ENCODE measurements at regions not wholly inside any gene's neighbourhood (a gene's known extent, or its start where the extent isn't known, plus 50 kb on each side); places are given as distances from the start of the nearest gene placed in this dataset.

DNA sequence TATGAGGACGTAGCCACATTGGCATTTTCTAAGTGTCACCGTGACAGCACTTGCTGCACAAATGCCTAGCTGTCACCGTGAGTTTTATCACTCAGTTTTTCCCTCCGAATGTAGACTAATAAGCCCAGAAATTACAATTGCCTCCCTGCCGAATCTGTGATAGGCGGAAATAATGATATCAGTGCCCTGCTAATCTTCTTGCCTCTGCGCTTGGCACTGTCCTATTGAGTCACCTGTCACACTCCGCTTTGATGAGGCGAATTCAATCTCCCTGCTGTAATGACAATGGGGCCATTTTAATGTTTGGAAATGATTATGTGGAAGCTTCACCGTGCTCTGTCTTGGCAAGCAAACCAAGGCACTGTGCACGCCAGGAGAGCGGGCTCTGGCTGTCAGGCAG, 112.8 kb downstream of the LINC00237 start:
- WGBS, result 93% methylated on average over 12 of the region's 12 CpGs

DNA sequence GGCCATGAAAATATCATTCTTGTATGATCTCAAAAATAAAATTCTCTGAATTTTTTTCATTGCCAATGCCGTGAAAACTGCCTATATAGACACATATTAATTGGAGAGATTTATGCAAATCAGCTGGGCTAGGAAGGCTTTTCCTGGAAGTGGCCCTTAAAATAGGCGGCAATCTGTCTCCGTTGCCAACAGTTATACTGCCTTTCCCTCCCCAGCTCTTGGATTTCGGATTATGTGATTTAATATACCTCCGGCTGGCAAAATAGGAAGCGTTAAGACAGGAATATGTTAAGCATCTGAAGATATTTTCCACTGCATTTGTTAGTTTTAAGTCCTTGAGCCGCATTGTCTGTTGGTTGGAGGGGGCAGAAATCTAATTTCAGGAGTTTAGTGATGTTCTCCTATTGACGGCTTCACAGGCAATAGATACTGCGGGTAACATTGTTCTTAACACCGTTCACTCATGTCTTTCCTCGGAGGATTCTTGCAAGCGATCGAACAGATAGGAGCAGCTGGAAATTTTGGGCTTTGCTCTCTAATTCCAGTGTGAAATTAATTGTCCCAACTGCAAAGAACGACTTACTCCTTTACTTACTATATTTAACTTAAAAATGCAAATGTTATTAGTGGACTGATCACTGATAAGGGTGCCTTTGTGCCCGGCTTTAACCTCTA, 113.3 kb downstream of the LINC00237 start:
- Histone ChIP-seq H3K27ac (ENCODE audit: low read depth, low read length) (no peak overlapping the region), H3K9ac (ENCODE audit: low read depth, low read length) (no peak overlapping the region), H3K27me3 (ENCODE audit: insufficient read depth, low read length) (no peaks in the 10 kb centered on the region), H3K9me3 (ENCODE audit: insufficient read depth, low read depth, low read length) (no peaks in the 10 kb centered on the region), H3K36me3 (ENCODE audit: insufficient read depth, low read length) (no peaks in the 10 kb centered on the region), H3K4me1 (ENCODE audit: insufficient read depth, low read length) (no peaks in the 10 kb centered on the region), H3K4me3 (ENCODE audit: low read length) (no peak overlapping the region)
- WGBS, result 95% methylated on average over 14 of the region's 15 CpGs

More for the DNA sequence above, 112.8 kb downstream of the LINC00237 start:
- Histone ChIP-seq H3K9ac (ENCODE audit: low read depth, low read length) (no peak overlapping the region), H3K9me3 (ENCODE audit: insufficient read depth, low read depth, low read length) (no peaks in the 10 kb centered on the region), H3K4me1 (ENCODE audit: insufficient read depth, low read length) (no peaks in the 10 kb centered on the region), H3K4me3 (ENCODE audit: low read length) (no peak overlapping the region), H3K27me3 (ENCODE audit: insufficient read depth, low read length) (no peaks in the 10 kb centered on the region), H3K27ac (ENCODE audit: low read depth, low read length) (no peak overlapping the region), H3K36me3 (ENCODE audit: insufficient read depth, low read length) (no peaks in the 10 kb centered on the region)

GRCh38 chr20:20992277-20992676, 113.9 kb downstream of the LINC00237 start:
- H3K36me3 ChIP-seq (ENCODE audit: insufficient read depth, low read length), result no peaks in the 10 kb centered on the region
- H3K27ac ChIP-seq (ENCODE audit: low read depth, low read length), result no peak overlapping the region
- H3K4me3 ChIP-seq (ENCODE audit: low read length), result no peak overlapping the region
- WGBS, result over 99% methylated on average over 5 of the region's 7 CpGs
- no peaks in the 10 kb centered on the region for H3K27me3 ChIP-seq (ENCODE audit: insufficient read depth, low read length)
- H3K9ac ChIP-seq (ENCODE audit: low read depth, low read length), result no peak overlapping the region
- no peaks in the 10 kb centered on the region for H3K9me3 ChIP-seq (ENCODE audit: insufficient read depth, low read depth, low read length)
- H3K4me1 ChIP-seq (ENCODE audit: insufficient read depth, low read length), result no peaks in the 10 kb centered on the region

DNA sequence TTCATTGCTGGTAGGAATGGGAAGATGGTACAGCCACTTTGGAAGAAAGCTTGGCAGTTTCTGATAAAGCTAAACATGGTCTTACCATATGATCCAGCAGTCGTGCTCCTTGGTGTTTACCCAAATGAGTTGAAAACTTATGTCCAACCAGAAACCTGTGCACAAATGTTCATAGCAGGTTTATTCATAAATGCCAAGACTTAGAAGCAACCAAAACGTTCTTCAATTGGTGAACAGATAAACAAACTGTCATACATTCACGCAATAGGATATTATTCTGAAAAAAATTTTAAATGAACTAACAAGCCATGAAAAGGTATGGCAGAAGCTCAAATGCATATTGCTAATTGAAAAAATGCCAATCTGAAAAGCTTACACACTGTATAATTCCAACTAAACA, 117.1 kb downstream of the LINC00237 start:
- no peaks in the 10 kb centered on the region for H3K36me3 ChIP-seq (ENCODE audit: insufficient read depth, low read length)
- 70% methylated on average over 2 of the region's 3 CpGs for WGBS
- H3K4me1 ChIP-seq (ENCODE audit: insufficient read depth, low read length), result no peaks in the 10 kb centered on the region
- H3K27ac ChIP-seq (ENCODE audit: low read depth, low read length), result no peak overlapping the region
- H3K27me3 ChIP-seq (ENCODE audit: insufficient read depth, low read length), result no peaks in the 10 kb centered on the region
- H3K9ac ChIP-seq (ENCODE audit: low read depth, low read length), result no peak overlapping the region
- H3K9me3 ChIP-seq (ENCODE audit: insufficient read depth, low read depth, low read length), result no peaks in the 10 kb centered on the region
- H3K4me3 ChIP-seq (ENCODE audit: low read length), result no peak overlapping the region

- H3K27me3 ChIP-seq (ENCODE audit: insufficient read depth, low read length), result no peaks in the 10 kb centered on the region
- no peaks in the 10 kb centered on the region for H3K4me1 ChIP-seq (ENCODE audit: insufficient read depth, low read length)
- peaks cover 12% of the 10 kb centered on the region; the same call in 1 of the 2 replicates for H3K9me3 ChIP-seq (ENCODE audit: insufficient read depth, low read depth, low read length)
- no peak overlapping the region for H3K9ac ChIP-seq (ENCODE audit: low read depth, low read length)
- H3K36me3 ChIP-seq (ENCODE audit: insufficient read depth, low read length), result no peaks in the 10 kb centered on the region
- H3K4me3 ChIP-seq (ENCODE audit: low read length), result no peak overlapping the region
- H3K27ac ChIP-seq (ENCODE audit: low read depth, low read length), result no peak overlapping the region
Observed at GRCh38 chr20:20979934-20980333, 126.2 kb downstream of the LINC00237 start.

DNA sequence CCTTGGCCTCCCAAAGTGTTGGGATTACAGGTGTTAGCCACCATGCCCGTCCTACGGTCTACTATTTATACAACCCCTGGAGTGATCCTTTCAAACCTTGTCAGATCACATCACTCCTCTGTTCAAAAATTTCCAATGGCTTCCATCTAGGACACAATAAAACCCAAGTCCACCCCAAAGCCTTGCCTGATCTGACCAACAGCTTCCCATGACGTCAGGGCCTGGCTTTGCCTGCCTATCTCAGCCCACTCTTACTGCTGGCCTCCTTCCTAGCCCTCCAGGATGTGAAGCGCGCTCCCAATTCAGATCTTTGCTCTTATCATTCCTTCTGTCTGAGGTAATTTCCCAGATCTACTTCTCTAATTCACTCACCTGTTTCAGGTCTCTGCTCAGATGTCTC, 128.4 kb downstream of the LINC00237 start:
- H3K36me3 ChIP-seq (ENCODE audit: insufficient read depth, low read length), result no peaks in the 10 kb centered on the region
- H3K9ac ChIP-seq (ENCODE audit: low read depth, low read length), result no peak overlapping the region
- no peak overlapping the region for H3K4me3 ChIP-seq (ENCODE audit: low read length)
- peaks cover 12% of the 10 kb centered on the region; the same call in 1 of the 2 replicates for H3K9me3 ChIP-seq (ENCODE audit: insufficient read depth, low read depth, low read length)
- H3K4me1 ChIP-seq (ENCODE audit: insufficient read depth, low read length), result no peaks in the 10 kb centered on the region
- no peak overlapping the region for H3K27ac ChIP-seq (ENCODE audit: low read depth, low read length)
- no peaks in the 10 kb centered on the region for H3K27me3 ChIP-seq (ENCODE audit: insufficient read depth, low read length)
- 91% methylated on average over 5 of the region's 5 CpGs for WGBS

DNA sequence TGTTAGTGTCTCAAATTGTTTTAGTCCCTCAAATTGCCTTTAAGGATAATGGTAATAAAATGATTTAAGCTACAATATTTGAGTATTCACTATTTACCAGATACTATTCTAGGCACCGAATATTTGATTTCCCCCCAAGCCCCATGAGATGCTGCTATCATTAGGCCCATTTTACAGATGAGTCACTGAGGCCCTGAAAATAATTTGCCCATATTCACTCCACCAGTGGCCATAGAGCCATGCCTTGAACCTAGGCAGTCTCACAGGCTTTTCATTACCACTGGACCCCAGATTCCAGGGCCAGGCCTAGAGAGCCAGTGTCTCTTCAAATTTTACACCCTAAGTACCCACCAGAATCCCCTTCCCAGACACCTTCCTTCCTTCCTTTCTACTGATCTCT, 133.7 kb downstream of the LINC00237 start:
- Histone ChIP-seq H3K9me3 (ENCODE audit: insufficient read depth, low read depth, low read length) (no peaks in the 10 kb centered on the region), H3K4me3 (ENCODE audit: low read length) (no peak overlapping the region), H3K9ac (ENCODE audit: low read depth, low read length) (no peak overlapping the region), H3K27ac (ENCODE audit: low read depth, low read length) (no peak overlapping the region), H3K4me1 (ENCODE audit: insufficient read depth, low read length) (peaks cover 29% of the 10 kb centered on the region; the same call in 1 of the 2 replicates), H3K36me3 (ENCODE audit: insufficient read depth, low read length) (no peaks in the 10 kb centered on the region), H3K27me3 (ENCODE audit: insufficient read depth, low read length) (no peaks in the 10 kb centered on the region)
- 98% methylated on average over 1 of the region's 1 CpG for WGBS

DNA sequence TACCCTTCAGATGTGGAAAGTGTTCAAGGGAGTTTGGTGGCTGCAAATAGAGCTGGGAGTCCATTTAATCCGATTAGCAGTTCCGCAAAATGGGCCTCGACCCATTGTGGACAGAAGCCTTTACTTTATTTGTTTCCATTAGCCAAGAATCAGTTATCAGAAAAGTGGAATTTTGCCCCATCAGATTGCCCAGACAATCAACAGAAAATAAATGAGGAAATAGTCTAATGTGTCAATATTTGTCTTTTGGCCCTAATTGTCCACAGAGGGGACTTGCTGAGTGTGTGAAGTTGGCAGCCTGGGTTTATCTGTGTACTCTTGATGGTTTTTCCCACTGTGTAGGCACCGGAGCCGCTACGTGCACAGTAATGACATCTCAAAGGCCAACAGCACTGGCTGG, 134.3 kb downstream of the LINC00237 start:
- Histone ChIP-seq H3K27me3 (ENCODE audit: insufficient read depth, low read length) (no peaks in the 10 kb centered on the region), H3K36me3 (ENCODE audit: insufficient read depth, low read length) (no peaks in the 10 kb centered on the region), H3K4me1 (ENCODE audit: insufficient read depth, low read length) (peaks cover 30% of the 10 kb centered on the region; the same call in 1 of the 2 replicates), H3K9ac (ENCODE audit: low read depth, low read length) (no peak overlapping the region), H3K27ac (ENCODE audit: low read depth, low read length) (no peak overlapping the region), H3K4me3 (ENCODE audit: low read length) (no peak overlapping the region), H3K9me3 (ENCODE audit: insufficient read depth, low read depth, low read length) (no peaks in the 10 kb centered on the region)
- WGBS, result 87% methylated on average over 6 of the region's 6 CpGs

GRCh38 chr20:20970841-20971240, 135.3 kb downstream of the LINC00237 start:
- Histone ChIP-seq H3K9ac (ENCODE audit: low read depth, low read length) (no peak overlapping the region), H3K27ac (ENCODE audit: low read depth, low read length) (no peak overlapping the region), H3K4me3 (ENCODE audit: low read length) (no peak overlapping the region), H3K36me3 (ENCODE audit: insufficient read depth, low read length) (no peaks in the 10 kb centered on the region), H3K9me3 (ENCODE audit: insufficient read depth, low read depth, low read length) (no peaks in the 10 kb centered on the region), H3K27me3 (ENCODE audit: insufficient read depth, low read length) (no peaks in the 10 kb centered on the region), H3K4me1 (ENCODE audit: insufficient read depth, low read length) (peaks cover 30% of the 10 kb centered on the region; the same call in 1 of the 2 replicates)
- WGBS, result 49% methylated on average over 3 of the region's 3 CpGs

GRCh38 chr20:20969701-20970280, 136.4 kb downstream of the LINC00237 start:
- Histone ChIP-seq H3K36me3 (ENCODE audit: insufficient read depth, low read length) (no peaks in the 10 kb centered on the region), H3K27ac (ENCODE audit: low read depth, low read length) (no peak overlapping the region), H3K9ac (ENCODE audit: low read depth, low read length) (no peak overlapping the region), H3K4me1 (ENCODE audit: insufficient read depth, low read length) (peaks cover 30% of the 10 kb centered on the region; the same call in 1 of the 2 replicates), H3K27me3 (ENCODE audit: insufficient read depth, low read length) (no peaks in the 10 kb centered on the region), H3K4me3 (ENCODE audit: low read length) (no peak overlapping the region), H3K9me3 (ENCODE audit: insufficient read depth, low read depth, low read length) (no peaks in the 10 kb centered on the region)
- 91% methylated on average over 12 of the region's 13 CpGs for WGBS

- Histone ChIP-seq H3K4me3 (ENCODE audit: low read length) (no peak overlapping the region), H3K4me1 (ENCODE audit: insufficient read depth, low read length) (peaks cover 30% of the 10 kb centered on the region; the same call in 1 of the 2 replicates), H3K9me3 (ENCODE audit: insufficient read depth, low read depth, low read length) (no peaks in the 10 kb centered on the region), H3K27me3 (ENCODE audit: insufficient read depth, low read length) (no peaks in the 10 kb centered on the region), H3K36me3 (ENCODE audit: insufficient read depth, low read length) (no peaks in the 10 kb centered on the region), H3K9ac (ENCODE audit: low read depth, low read length) (no peak overlapping the region), H3K27ac (ENCODE audit: low read depth, low read length) (no peak overlapping the region)
- 81% methylated on average over 9 of the region's 10 CpGs for WGBS
Observed at GRCh38 chr20:20967564-20968184, 138.5 kb downstream of the LINC00237 start.
